Ovary (tissue), 7 donors: ENCODE measurements at regions not wholly inside any gene's neighbourhood (a gene's known extent, or its start where the extent isn't known, plus 50 kb on each side); places are given as distances from the start of the nearest gene placed in this dataset.

Experiments
- DNase-seq, 5 donors: peaks; one replicate each; pipeline ENCODE4 v3.0.0-alpha.2; 2019 to 2020
- H3K27ac ChIP-seq, 2 donors: fragments of 200-600 bp; one replicate each; pipeline versions ENCODE4 v1.5.1 to v1.8.0; 2019 to 2022
- H3K27me3 ChIP-seq: fragments of 200-600 bp; one replicate; pipeline ENCODE4 v1.8.0; 2022
- H3K36me3 ChIP-seq: fragments of 200-600 bp; sonication (generic); one replicate; pipeline ENCODE4 v1.5.1; 2019
- H3K4me1 ChIP-seq: one replicate; pipeline ENCODE4 v1.8.1; 2013; ENCODE audit warnings: mild to moderate bottlenecking, moderate library complexity; ENCODE audit not compliant: insufficient read depth
- H3K4me3 ChIP-seq: fragments of 200-600 bp; sonication (generic); one replicate; pipeline ENCODE4 v1.5.1; 2017
- H3K9me3 ChIP-seq, 2 donors: fragments of 200-600 bp in 1 of 2; sonication (generic) in 1 of 2; one replicate each; pipeline versions ENCODE4 v1.5.1 to v1.8.1; 2013 to 2019; ENCODE audit warnings: mild to moderate bottlenecking in 1 of 2, moderate library complexity in 1 of 2
- CTCF ChIP-seq, 3 donors: fragments of 450-650 bp in 2 of 3; fragments of 200-600 bp in 1 of 3; IDR thresholded peaks; one replicate each; pipeline versions ENCODE4 v1.5.1 to v1.8.0; 2016 to 2022; ENCODE audit warnings: antibody characterized with exemption in 3 of 3, mild to moderate bottlenecking in 1 of 3
- EP300 ChIP-seq: sonication (generic); formaldehyde crosslinking; IDR thresholded peaks from one replicate; pipeline ENCODE4 v1.6.1; 2017; ENCODE audit warnings: antibody characterized with exemption
- POLR2A ChIP-seq: fragments of 450-650 bp; IDR thresholded peaks from one replicate; pipeline ENCODE4 v1.6.1; 2017; ENCODE audit warnings: antibody characterized with exemption, mild to moderate bottlenecking, moderate library complexity
- WGBS, 3 donors: extraction: QIAGEN DNeasy Blood & Tissue Kit in 1 of 3; methylation state at CpG; one replicate each; pipeline versions ENCODE4 v1.1.5 to v1.1.7; 2013 to 2017; 5-methylcytosine and 5-hydroxymethylcytosine counted together
- intact Hi-C, 4 donors: fragments of 100-400 bp; cut with DNase I; formaldehyde crosslinking; loops; one replicate each; pipeline versions ENCODE4 v1.11.0 to v1.15.1; 2022 to 2023
- donor health status: DM: no; HTN: no; CAD: no; lungs with moderate emphysema.
- donor health status: DM: no; HTN: no; CAD: no.
- donor health status: Bipolar disorder and iron deficiency.
- donor health status: DM: no; HTN: no; CAD: no.
- donor health status: DM: yes; HTN: yes; CAD: no.

GRCh38 chr9:4420351-4420750 is 69.9 kb upstream of the SLC1A1 start:
- no peaks in the 10 kb centered on the region for H3K27me3 ChIP-seq
- no peak for TF ChIP-seq CTCF (IDR thresholded peaks at IDR 0.05)
- TF ChIP-seq POLR2A = no peak
- no peak for TF ChIP-seq EP300
- H3K4me3 ChIP-seq = no peak overlapping the region
- no peaks in the 10 kb centered on the region for H3K36me3 ChIP-seq
- 73 to 79% (median 73%) methylated on average over 6 of the region's 6 CpGs for WGBS, 3 donors
- DNase-seq = no peak
- H3K4me1 ChIP-seq = no peaks in the 10 kb centered on the region
- intact Hi-C loops = no loop called here
- H3K9me3 ChIP-seq = no peaks in the 10 kb centered on the region
- no peak overlapping the region for H3K27ac ChIP-seq

GRCh38 chr9:4417578-4418325 is 72.5 kb upstream of the SLC1A1 start:
- H3K4me3 ChIP-seq = no peak overlapping the region
- no peak for DNase-seq
- no peaks in the 10 kb centered on the region for H3K36me3 ChIP-seq
- intact Hi-C loops = no loop called here
- WGBS, 3 donors = 52 to 73% (median 53%) methylated on average over 2 of the region's 2 CpGs
- H3K4me1 ChIP-seq = no peaks in the 10 kb centered on the region
- H3K27ac ChIP-seq = no peak overlapping the region
- TF ChIP-seq POLR2A (no peak), CTCF (IDR thresholded peaks at IDR 0.05) (no peak), EP300 (no peak)
- no peaks in the 10 kb centered on the region for H3K9me3 ChIP-seq
- no peaks in the 10 kb centered on the region for H3K27me3 ChIP-seq

- H3K36me3 ChIP-seq = no peaks in the 10 kb centered on the region
- no peak for DNase-seq
- H3K4me3 ChIP-seq = no peak overlapping the region
- no peaks in the 10 kb centered on the region for H3K9me3 ChIP-seq
- intact Hi-C loops = no loop called here
- WGBS, 3 donors = 73 to 82% (median 77%) methylated on average over 1 of the region's 1 CpG
- no peak for TF ChIP-seq CTCF (IDR thresholded peaks at IDR 0.05)
- TF ChIP-seq EP300 = no peak
- no peak for TF ChIP-seq POLR2A
- H3K27ac ChIP-seq = no peak overlapping the region
- no peaks in the 10 kb centered on the region for H3K4me1 ChIP-seq
- H3K27me3 ChIP-seq = no peaks in the 10 kb centered on the region
Observed at GRCh38 chr9:4416467-4416866, 73.8 kb upstream of the SLC1A1 start.

GRCh38 chr9:4415281-4415680 is 75.0 kb upstream of the SLC1A1 start:
- H3K4me3 ChIP-seq = no peak overlapping the region
- DNase-seq = no peak
- no peak for TF ChIP-seq CTCF (IDR thresholded peaks at IDR 0.05)
- TF ChIP-seq EP300 = no peak
- TF ChIP-seq POLR2A = no peak
- H3K27ac ChIP-seq = no peak overlapping the region
- no peaks in the 10 kb centered on the region for H3K27me3 ChIP-seq
- WGBS, 3 donors = 78 to 82% (median 79%) methylated on average over 2 of the region's 2 CpGs
- no peaks in the 10 kb centered on the region for H3K4me1 ChIP-seq
- no peaks in the 10 kb centered on the region for H3K9me3 ChIP-seq
- intact Hi-C loops = no loop called here
- no peaks in the 10 kb centered on the region for H3K36me3 ChIP-seq
